ENCODE measurements at regions not wholly inside any gene's neighbourhood (a gene's known extent, or its start where the extent isn't known, plus 50 kb on each side); places are given as distances from the start of the nearest gene placed in this dataset.

DNA sequence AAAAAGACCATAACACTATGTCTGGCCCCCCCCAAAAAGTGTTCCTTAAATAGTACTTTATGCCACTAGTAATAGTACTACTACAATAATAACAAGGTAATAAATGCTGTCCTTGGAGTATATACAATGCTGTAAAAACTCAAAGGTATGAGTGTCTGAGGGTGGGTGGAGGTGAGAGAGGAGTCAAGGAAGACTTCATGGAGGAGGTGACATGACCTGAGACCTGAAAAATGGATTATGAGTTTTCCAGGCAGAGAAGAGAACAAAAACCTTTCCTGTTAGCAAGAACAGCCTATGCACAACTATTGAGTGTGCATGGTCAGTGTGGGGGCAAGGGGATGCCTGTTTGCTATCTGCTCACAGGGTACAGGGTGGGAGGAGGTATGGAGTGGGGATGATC, 290.2 kb upstream of the USP24 start:
- Histone ChIP-seq H3K4me3 (no peak overlapping the region), H3K27me3 (ENCODE audit: control insufficient read depth in 3 of 3, insufficient read depth in 3 of 3, low read length in 2 of 3) (no peaks in the 10 kb centered on the region), H3K9ac (ENCODE audit: insufficient read depth in 1 of 2, low read length in 2 of 2) (no peak overlapping the region), H3K27ac (ENCODE audit: low read depth in 1 of 2, low read length in 1 of 2) (no peak overlapping the region), H3K36me3 (ENCODE audit: control insufficient read depth in 4 of 4, insufficient read depth in 4 of 4, low read length in 4 of 4) (no peaks in the 10 kb centered on the region), H3K4me1 (ENCODE audit: control insufficient read depth in 5 of 5, insufficient read depth in 5 of 5, low read length in 5 of 5) (peaks cover 0 to 32% (median 4%) of the 10 kb centered on the region in 5 donors), H3K9me3 (ENCODE audit: control insufficient read depth in 4 of 4, insufficient read depth in 3 of 4, low read length in 3 of 4) (no peaks in the 10 kb centered on the region)
- DNase-seq (no peak), ATAC-seq (ENCODE audit: insufficient read depth, low FRiP score) (no peak)
- TF ChIP-seq, protein P1, sequence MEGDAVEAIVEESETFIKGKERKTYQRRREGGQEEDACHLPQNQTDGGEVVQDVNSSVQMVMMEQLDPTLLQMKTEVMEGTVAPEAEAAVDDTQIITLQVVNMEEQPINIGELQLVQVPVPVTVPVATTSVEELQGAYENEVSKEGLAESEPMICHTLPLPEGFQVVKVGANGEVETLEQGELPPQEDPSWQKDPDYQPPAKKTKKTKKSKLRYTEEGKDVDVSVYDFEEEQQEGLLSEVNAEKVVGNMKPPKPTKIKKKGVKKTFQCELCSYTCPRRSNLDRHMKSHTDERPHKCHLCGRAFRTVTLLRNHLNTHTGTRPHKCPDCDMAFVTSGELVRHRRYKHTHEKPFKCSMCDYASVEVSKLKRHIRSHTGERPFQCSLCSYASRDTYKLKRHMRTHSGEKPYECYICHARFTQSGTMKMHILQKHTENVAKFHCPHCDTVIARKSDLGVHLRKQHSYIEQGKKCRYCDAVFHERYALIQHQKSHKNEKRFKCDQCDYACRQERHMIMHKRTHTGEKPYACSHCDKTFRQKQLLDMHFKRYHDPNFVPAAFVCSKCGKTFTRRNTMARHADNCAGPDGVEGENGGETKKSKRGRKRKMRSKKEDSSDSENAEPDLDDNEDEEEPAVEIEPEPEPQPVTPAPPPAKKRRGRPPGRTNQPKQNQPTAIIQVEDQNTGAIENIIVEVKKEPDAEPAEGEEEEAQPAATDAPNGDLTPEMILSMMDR (IDR thresholded peaks at IDR 0.05; ENCODE audit: control extremely low read depth, extremely low read depth) = no peak

- Histone ChIP-seq H3K27me3 (ENCODE audit: control insufficient read depth in 3 of 3, insufficient read depth in 3 of 3, low read length in 2 of 3) (no peaks in the 10 kb centered on the region), H3K9ac (ENCODE audit: insufficient read depth in 1 of 2, low read length in 2 of 2) (no peak overlapping the region), H3K9me3 (ENCODE audit: control insufficient read depth in 4 of 4, insufficient read depth in 3 of 4, low read length in 3 of 4) (no peaks in the 10 kb centered on the region), H3K36me3 (ENCODE audit: control insufficient read depth in 4 of 4, insufficient read depth in 4 of 4, low read length in 4 of 4) (no peaks in the 10 kb centered on the region), H3K4me3 (no peak overlapping the region), H3K4me1 (ENCODE audit: control insufficient read depth in 5 of 5, insufficient read depth in 5 of 5, low read length in 5 of 5) (peaks cover 0 to 32% (median 4%) of the 10 kb centered on the region in 5 donors), H3K27ac (ENCODE audit: low read depth in 1 of 2, low read length in 1 of 2) (no peak overlapping the region)
- DNase-seq (peak in 1 of 3 donors; percentile 10), ATAC-seq (ENCODE audit: insufficient read depth, low FRiP score) (no peak)
- WGBS, 2 donors = 75 to 77% methylated on average over 4 of the region's 4 CpGs
- TF ChIP-seq, protein P1 (IDR thresholded peaks at IDR 0.05; ENCODE audit: control extremely low read depth, extremely low read depth) = no peak
Measured at GRCh38 chr1:55504306-55504731, 289.2 kb upstream of the USP24 start.

DNA sequence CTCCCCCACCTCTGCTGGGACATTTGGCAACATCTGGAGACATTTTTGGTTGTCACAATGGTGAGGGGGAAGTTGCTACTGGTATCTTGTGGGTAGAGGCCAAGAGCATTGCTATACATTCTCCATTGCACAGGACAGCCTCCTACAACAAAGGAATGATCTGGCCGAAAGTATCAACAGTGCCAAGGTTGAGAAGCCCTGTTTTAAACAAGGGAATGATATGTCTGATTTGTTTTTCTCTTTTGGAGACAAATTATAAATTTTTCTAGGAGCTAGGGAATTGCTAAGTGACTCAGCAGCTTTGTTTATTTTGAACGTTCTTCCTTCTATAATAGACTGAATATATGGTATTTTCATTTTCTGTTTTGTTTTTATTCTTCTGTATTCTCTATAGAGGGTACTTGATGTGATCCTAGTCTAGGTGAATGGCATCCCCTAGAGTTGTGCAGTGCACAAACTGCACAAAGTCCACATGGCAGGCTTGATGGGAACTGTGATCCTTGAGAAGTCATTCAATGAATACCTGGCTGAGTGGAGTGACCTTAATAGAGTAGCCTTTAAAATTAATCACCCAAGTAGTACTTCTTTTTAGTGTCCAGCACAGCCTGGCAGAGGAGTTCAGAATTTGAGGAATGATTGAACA, 288.6 kb upstream of the USP24 start:
- TF ChIP-seq, protein P1 (IDR thresholded peaks at IDR 0.05; ENCODE audit: control extremely low read depth, extremely low read depth) = no peak
- peaks cover 0 to 32% (median 4%) of the 10 kb centered on the region in 5 donors for H3K4me1 ChIP-seq (ENCODE audit: control insufficient read depth in 5 of 5, insufficient read depth in 5 of 5, low read length in 5 of 5)
- no peak overlapping the region for H3K27ac ChIP-seq (ENCODE audit: low read depth in 1 of 2, low read length in 1 of 2)
- no peaks in the 10 kb centered on the region for H3K9me3 ChIP-seq (ENCODE audit: control insufficient read depth in 4 of 4, insufficient read depth in 3 of 4, low read length in 3 of 4)
- no peaks in the 10 kb centered on the region for H3K27me3 ChIP-seq (ENCODE audit: control insufficient read depth in 3 of 3, insufficient read depth in 3 of 3, low read length in 2 of 3)
- H3K4me3 ChIP-seq = no peak overlapping the region
- H3K9ac ChIP-seq (ENCODE audit: insufficient read depth in 1 of 2, low read length in 2 of 2) = no peak overlapping the region
- H3K36me3 ChIP-seq (ENCODE audit: control insufficient read depth in 4 of 4, insufficient read depth in 4 of 4, low read length in 4 of 4) = no peaks in the 10 kb centered on the region
- peak in 2 of 3 donors; percentile 27 to 34 for DNase-seq
- no peak for ATAC-seq (ENCODE audit: insufficient read depth, low FRiP score)
- 62 to 72% methylated on average over 2 of the region's 2 CpGs for WGBS, 2 donors

DNA sequence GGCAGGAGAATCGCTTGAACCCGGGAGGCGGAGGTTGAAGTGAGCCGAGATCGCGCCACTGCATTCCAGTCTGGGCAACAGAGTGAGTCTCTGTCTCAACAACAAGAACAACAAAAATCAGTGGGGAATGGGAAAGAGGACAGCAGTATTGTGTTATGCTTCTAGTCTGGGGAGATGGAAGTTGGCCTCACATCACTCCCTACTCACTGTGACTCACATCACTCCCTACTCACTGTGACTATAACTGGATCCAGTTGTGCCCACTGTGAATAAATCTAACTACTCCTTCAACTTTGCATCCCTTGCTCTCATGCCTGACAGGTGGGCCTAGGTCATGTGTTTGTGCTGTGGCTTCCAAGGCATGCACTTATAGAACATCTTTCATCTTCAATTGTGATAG, 285.4 kb upstream of the USP24 start:
- H3K9ac ChIP-seq (ENCODE audit: insufficient read depth in 1 of 2, low read length in 2 of 2) = no peak overlapping the region
- ATAC-seq (ENCODE audit: insufficient read depth, low FRiP score) = no peak
- WGBS, 2 donors = 95 to 96% methylated on average over 6 of the region's 6 CpGs
- H3K4me3 ChIP-seq = no peak overlapping the region
- H3K36me3 ChIP-seq (ENCODE audit: control insufficient read depth in 4 of 4, insufficient read depth in 4 of 4, low read length in 4 of 4) = no peaks in the 10 kb centered on the region
- TF ChIP-seq, protein P1 (IDR thresholded peaks at IDR 0.05; ENCODE audit: control extremely low read depth, extremely low read depth) = no peak
- H3K9me3 ChIP-seq (ENCODE audit: control insufficient read depth in 4 of 4, insufficient read depth in 3 of 4, low read length in 3 of 4) = no peaks in the 10 kb centered on the region
- no peaks in the 10 kb centered on the region for H3K27me3 ChIP-seq (ENCODE audit: control insufficient read depth in 3 of 3, insufficient read depth in 3 of 3, low read length in 2 of 3)
- H3K27ac ChIP-seq (ENCODE audit: low read depth in 1 of 2, low read length in 1 of 2) = no peak overlapping the region
- H3K4me1 ChIP-seq (ENCODE audit: control insufficient read depth in 5 of 5, insufficient read depth in 5 of 5, low read length in 5 of 5) = peaks cover 0 to 18% (median 0%) of the 10 kb centered on the region in 5 donors
- DNase-seq = no peak
